ENCODE measurements at regions not wholly inside any gene's neighbourhood (a gene's known extent, or its start where the extent isn't known, plus 50 kb on each side); places are given as distances from the start of the nearest gene placed in this dataset.

GRCh38 chr10:46175296-46175695, 111.5 kb upstream of the ANTXRL start:
- TF ChIP-seq PPARA (CRISPR knock-in tag; IDR thresholded peaks at IDR 0.05; ENCODE audit: borderline replicate concordance) = no peak
- no peak for TF ChIP-seq PATZ1 (CRISPR knock-in tag; IDR thresholded peaks at IDR 0.05; ENCODE audit: borderline replicate concordance)
- no peak for TF ChIP-seq ARNTL (CRISPR knock-in tag; IDR thresholded peaks at IDR 0.05; ENCODE audit: borderline replicate concordance, low read depth)
- TF ChIP-seq TCF4 (CRISPR knock-in tag; IDR thresholded peaks at IDR 0.05; ENCODE audit: borderline replicate concordance) = no peak
- TF ChIP-seq CSDC2 (CRISPR knock-in tag; IDR thresholded peaks at IDR 0.05) = no peak
- TF ChIP-seq TSHZ2 (CRISPR knock-in tag; IDR thresholded peaks at IDR 0.05) = no peak
- TF ChIP-seq ESRRG (CRISPR knock-in tag; IDR thresholded peaks at IDR 0.05) = no peak
- TF ChIP-seq ZFP3 (CRISPR knock-in tag; IDR thresholded peaks at IDR 0.05) = no peak
- TF ChIP-seq ZC3H10 (CRISPR knock-in tag; IDR thresholded peaks at IDR 0.05) = no peak
- no peak for TF ChIP-seq GLIS3 (CRISPR knock-in tag; IDR thresholded peaks at IDR 0.05)
- no peak for TF ChIP-seq RARB (CRISPR knock-in tag; IDR thresholded peaks at IDR 0.05)
